ENCODE measurements at regions not wholly inside any gene's neighbourhood (a gene's known extent, or its start where the extent isn't known, plus 50 kb on each side); places are given as distances from the start of the nearest gene placed in this dataset.

GRCh38 chr9:120214332-120214731 lies 365.6 kb downstream of the CDK5RAP2 start:
- in situ Hi-C loops (cut with HindIII; ENCODE audit: low pct_unique_long_range_greater_than_20kb, low sequenced_read_pairs) = no loop called here
- no peak overlapping the region for H3K27ac ChIP-seq (ENCODE audit: low read length)
- no peak for TF ChIP-seq CTCF (IDR thresholded peaks at IDR 0.05)
- no peak for TF ChIP-seq TCF7L2 (IDR thresholded peaks at IDR 0.05; ENCODE audit: low read depth, low read length)
- TF ChIP-seq POLR2AphosphoS5 (IDR thresholded peaks at IDR 0.05; ENCODE audit: low read depth, low read length) = no peak
- TF ChIP-seq SIN3A (IDR thresholded peaks at IDR 0.05; ENCODE audit: borderline replicate concordance, insufficient read depth, low read depth, low read length) = no peak
- no peak for TF ChIP-seq REST (IDR thresholded peaks at IDR 0.05; ENCODE audit: insufficient read depth in 1 of 2, low read depth in 2 of 2, low read length in 1 of 2)
- DNase-seq (ENCODE audit: low read depth, low spot score) = no peak
- H3K4me1 ChIP-seq (ENCODE audit: control insufficient read depth, insufficient read depth, low read length) = no peaks in the 10 kb centered on the region
- POLR2A ChIA-PET = no interaction called here
- H3K4me3 ChIP-seq (ENCODE audit: low read depth in 2 of 2, low read length in 2 of 2) = no peak overlapping the region
- BruUV-seq (replicated peaks) = no TSS peak
- CTCF ChIA-PET = no interaction called here
- intact Hi-C loops (cut with micrococcal nuclease; ENCODE audit: unreplicated experiment) = no loop called here
- no peaks in the 10 kb centered on the region; the same call in 1 of the 2 replicates for H3K27me3 ChIP-seq (ENCODE audit: control insufficient read depth, insufficient read depth, low read length)
- H3K9me3 ChIP-seq (ENCODE audit: control insufficient read depth, insufficient read depth, low read depth, low read length) = no peaks in the 10 kb centered on the region
- H3K36me3 ChIP-seq (ENCODE audit: control insufficient read depth, insufficient read depth, low read length) = no peaks in the 10 kb centered on the region
- no peak for ATAC-seq

- intact Hi-C loops (cut with micrococcal nuclease; ENCODE audit: unreplicated experiment) = no loop called here
- Histone ChIP-seq H3K27ac (ENCODE audit: low read length) (no peak overlapping the region), H3K9me3 (ENCODE audit: control insufficient read depth, insufficient read depth, low read depth, low read length) (no peaks in the 10 kb centered on the region), H3K36me3 (ENCODE audit: control insufficient read depth, insufficient read depth, low read length) (no peaks in the 10 kb centered on the region), H3K4me1 (ENCODE audit: control insufficient read depth, insufficient read depth, low read length) (no peaks in the 10 kb centered on the region), H3K27me3 (ENCODE audit: control insufficient read depth, insufficient read depth, low read length) (no peaks in the 10 kb centered on the region; the same call in 1 of the 2 replicates), H3K4me3 (ENCODE audit: low read depth in 2 of 2, low read length in 2 of 2) (no peak overlapping the region)
- TF ChIP-seq POLR2AphosphoS5 (IDR thresholded peaks at IDR 0.05; ENCODE audit: low read depth, low read length) = no peak
- TF ChIP-seq CTCF (IDR thresholded peaks at IDR 0.05) = no peak
- TF ChIP-seq REST (IDR thresholded peaks at IDR 0.05; ENCODE audit: insufficient read depth in 1 of 2, low read depth in 2 of 2, low read length in 1 of 2) = no peak
- ATAC-seq (no peak), DNase-seq (ENCODE audit: low read depth, low spot score) (no peak)
- in situ Hi-C loops (cut with HindIII; ENCODE audit: low pct_unique_long_range_greater_than_20kb, low sequenced_read_pairs) = no loop called here
- no TSS peak for BruUV-seq (replicated peaks)
- POLR2A ChIA-PET = no interaction called here
- CTCF ChIA-PET = no interaction called here
Observed at GRCh38 chr9:120212853-120213200, 367.1 kb downstream of the CDK5RAP2 start.
